ENCODE measurements at regions not wholly inside any gene's neighbourhood (a gene's known extent, or its start where the extent isn't known, plus 50 kb on each side); places are given as distances from the start of the nearest gene placed in this dataset.

GRCh38 chr2:104077573-104077972 is 776.3 kb upstream of the POU3F3 start:
- in situ Hi-C loops (cut with HindIII; ENCODE audit: low pct_unique_long_range_greater_than_20kb, low sequenced_read_pairs) = no loop called here
- no peak for TF ChIP-seq JUND (IDR thresholded peaks at IDR 0.05; ENCODE audit: low read depth)
- no peak for DNase-seq (ENCODE audit: low read depth in 1 of 2, low spot score in 1 of 2)

- no peak for TF ChIP-seq JUND (IDR thresholded peaks at IDR 0.05; ENCODE audit: low read depth)
- DNase-seq (ENCODE audit: low read depth in 1 of 2, low spot score in 1 of 2) = peak in 1 of 2 experiments; percentile 19
- in situ Hi-C loops (cut with HindIII; ENCODE audit: low pct_unique_long_range_greater_than_20kb, low sequenced_read_pairs) = no loop called here
Observed at GRCh38 chr2:104078431-104079157, 775.3 kb upstream of the POU3F3 start.

- TF ChIP-seq JUND (IDR thresholded peaks at IDR 0.05; ENCODE audit: low read depth) = no peak
- in situ Hi-C loops (cut with HindIII; ENCODE audit: low pct_unique_long_range_greater_than_20kb, low sequenced_read_pairs) = no loop called here
Observed at GRCh38 chr2:104088745-104089144, 765.2 kb upstream of the POU3F3 start.

GRCh38 chr2:104090407-104090806 is 763.5 kb upstream of the POU3F3 start:
- no peak for TF ChIP-seq JUND (IDR thresholded peaks at IDR 0.05; ENCODE audit: low read depth)
- DNase-seq (ENCODE audit: low read depth in 1 of 2, low spot score in 1 of 2) = no peak
- in situ Hi-C loops (cut with HindIII; ENCODE audit: low pct_unique_long_range_greater_than_20kb, low sequenced_read_pairs) = no loop called here

More at GRCh38 chr2:104088745-104089144, 765.2 kb upstream of the POU3F3 start:
- DNase-seq (ENCODE audit: low read depth in 1 of 2, low spot score in 1 of 2) = no peak

GRCh38 chr2:104091894-104092293 is 762.0 kb upstream of the POU3F3 start:
- in situ Hi-C loops (cut with HindIII; ENCODE audit: low pct_unique_long_range_greater_than_20kb, low sequenced_read_pairs) = no loop called here
- no peak for DNase-seq (ENCODE audit: low read depth in 1 of 2, low spot score in 1 of 2)
- TF ChIP-seq JUND (IDR thresholded peaks at IDR 0.05; ENCODE audit: low read depth) = no peak

GRCh38 chr2:104092886-104093285 is 761.0 kb upstream of the POU3F3 start:
- in situ Hi-C loops (cut with HindIII; ENCODE audit: low pct_unique_long_range_greater_than_20kb, low sequenced_read_pairs) = no loop called here
- no peak for TF ChIP-seq JUND (IDR thresholded peaks at IDR 0.05; ENCODE audit: low read depth)

GRCh38 chr2:104102615-104103014 is 751.3 kb upstream of the POU3F3 start:
- no peak for TF ChIP-seq JUND (IDR thresholded peaks at IDR 0.05; ENCODE audit: low read depth)
- in situ Hi-C loops (cut with HindIII; ENCODE audit: low pct_unique_long_range_greater_than_20kb, low sequenced_read_pairs) = no loop called here
- DNase-seq (ENCODE audit: low read depth in 1 of 2, low spot score in 1 of 2) = no peak

More at GRCh38 chr2:104092886-104093285, 761.0 kb upstream of the POU3F3 start:
- no peak for DNase-seq (ENCODE audit: low read depth in 1 of 2, low spot score in 1 of 2)

- TF ChIP-seq JUND (IDR thresholded peaks at IDR 0.05; ENCODE audit: low read depth) = no peak
- no peak for DNase-seq (ENCODE audit: low read depth in 1 of 2, low spot score in 1 of 2)
- in situ Hi-C loops (cut with HindIII; ENCODE audit: low pct_unique_long_range_greater_than_20kb, low sequenced_read_pairs) = no loop called here
Observed at GRCh38 chr2:104109356-104109755, 744.6 kb upstream of the POU3F3 start.

- in situ Hi-C loops (cut with HindIII; ENCODE audit: low pct_unique_long_range_greater_than_20kb, low sequenced_read_pairs) = no loop called here
- no peak for DNase-seq (ENCODE audit: low read depth in 1 of 2, low spot score in 1 of 2)
- TF ChIP-seq JUND (IDR thresholded peaks at IDR 0.05; ENCODE audit: low read depth) = no peak
Observed at GRCh38 chr2:104118889-104119288, 735.0 kb upstream of the POU3F3 start.

GRCh38 chr2:104120171-104120570 is 733.7 kb upstream of the POU3F3 start:
- TF ChIP-seq JUND (IDR thresholded peaks at IDR 0.05; ENCODE audit: low read depth) = no peak
- in situ Hi-C loops (cut with HindIII; ENCODE audit: low pct_unique_long_range_greater_than_20kb, low sequenced_read_pairs) = no loop called here
- DNase-seq (ENCODE audit: low read depth in 1 of 2, low spot score in 1 of 2) = no peak

GRCh38 chr2:104125096-104125495 is 728.8 kb upstream of the POU3F3 start:
- TF ChIP-seq JUND (IDR thresholded peaks at IDR 0.05; ENCODE audit: low read depth) = no peak
- DNase-seq (ENCODE audit: low read depth in 1 of 2, low spot score in 1 of 2) = no peak
- in situ Hi-C loops (cut with HindIII; ENCODE audit: low pct_unique_long_range_greater_than_20kb, low sequenced_read_pairs) = no loop called here

- in situ Hi-C loops (cut with HindIII; ENCODE audit: low pct_unique_long_range_greater_than_20kb, low sequenced_read_pairs) = no loop called here
- DNase-seq (ENCODE audit: low read depth in 1 of 2, low spot score in 1 of 2) = no peak
Observed at GRCh38 chr2:104127049-104127770, 726.7 kb upstream of the POU3F3 start.

GRCh38 chr2:104140361-104140760 is 713.6 kb upstream of the POU3F3 start:
- TF ChIP-seq JUND (IDR thresholded peaks at IDR 0.05; ENCODE audit: low read depth) = no peak
- in situ Hi-C loops (cut with HindIII; ENCODE audit: low pct_unique_long_range_greater_than_20kb, low sequenced_read_pairs) = no loop called here
- no peak for DNase-seq (ENCODE audit: low read depth in 1 of 2, low spot score in 1 of 2)

More at GRCh38 chr2:104127049-104127770, 726.7 kb upstream of the POU3F3 start:
- TF ChIP-seq JUND (IDR thresholded peaks at IDR 0.05; ENCODE audit: low read depth) = no peak
